DND-41 (cell line): ENCODE measurements at regions not wholly inside any gene's neighbourhood (a gene's known extent, or its start where the extent isn't known, plus 50 kb on each side); places are given as distances from the start of the nearest gene placed in this dataset.

Source experiments
- CTCF ChIP-seq: IDR thresholded peaks from 2 replicates; pipeline ENCODE4 v1.5.1; 2012; ENCODE audit warnings: borderline replicate concordance, low read length, moderate library complexity, mild to moderate bottlenecking; ENCODE audit not compliant: poor library complexity, severe bottlenecking; ENCODE audit errors: extremely low read depth
- EZH2 ChIP-seq: IDR thresholded peaks from 3 replicates; pipeline ENCODE4 v1.6.1; 2012; ENCODE audit warnings: borderline replicate concordance, low read depth, mild to moderate bottlenecking, moderate library complexity, low read length, inconsistent platforms; ENCODE audit not compliant: severe bottlenecking

GRCh38 chr6:12525276-12525675, 191.3 kb upstream of the PHACTR1 start:
- no peak for TF ChIP-seq CTCF
- TF ChIP-seq EZH2 = no peak
